ENCODE measurements at regions not wholly inside any gene's neighbourhood (a gene's known extent, or its start where the extent isn't known, plus 50 kb on each side); places are given as distances from the start of the nearest gene placed in this dataset.

- TF ChIP-seq ELF1 (IDR thresholded peaks at IDR 0.05; ENCODE audit: borderline replicate concordance, low read depth) (no peak), TCF7L2 (IDR thresholded peaks at IDR 0.05; ENCODE audit: borderline replicate concordance, extremely low read depth, insufficient read depth, insufficient read length) (no peak), RAD21 (IDR thresholded peaks at IDR 0.05; ENCODE audit: low read depth) (no peak)
- TF ChIP-seq, protein P1, sequence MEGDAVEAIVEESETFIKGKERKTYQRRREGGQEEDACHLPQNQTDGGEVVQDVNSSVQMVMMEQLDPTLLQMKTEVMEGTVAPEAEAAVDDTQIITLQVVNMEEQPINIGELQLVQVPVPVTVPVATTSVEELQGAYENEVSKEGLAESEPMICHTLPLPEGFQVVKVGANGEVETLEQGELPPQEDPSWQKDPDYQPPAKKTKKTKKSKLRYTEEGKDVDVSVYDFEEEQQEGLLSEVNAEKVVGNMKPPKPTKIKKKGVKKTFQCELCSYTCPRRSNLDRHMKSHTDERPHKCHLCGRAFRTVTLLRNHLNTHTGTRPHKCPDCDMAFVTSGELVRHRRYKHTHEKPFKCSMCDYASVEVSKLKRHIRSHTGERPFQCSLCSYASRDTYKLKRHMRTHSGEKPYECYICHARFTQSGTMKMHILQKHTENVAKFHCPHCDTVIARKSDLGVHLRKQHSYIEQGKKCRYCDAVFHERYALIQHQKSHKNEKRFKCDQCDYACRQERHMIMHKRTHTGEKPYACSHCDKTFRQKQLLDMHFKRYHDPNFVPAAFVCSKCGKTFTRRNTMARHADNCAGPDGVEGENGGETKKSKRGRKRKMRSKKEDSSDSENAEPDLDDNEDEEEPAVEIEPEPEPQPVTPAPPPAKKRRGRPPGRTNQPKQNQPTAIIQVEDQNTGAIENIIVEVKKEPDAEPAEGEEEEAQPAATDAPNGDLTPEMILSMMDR (IDR thresholded peaks at IDR 0.05 in 2 of 3, conservative IDR thresholded peaks at IDR 0.05 in 1 of 3; ENCODE audit: borderline replicate concordance in 1 of 3, insufficient read depth in 1 of 3, low read depth in 2 of 3, low read length in 2 of 3): no peak
Observed at GRCh38 chr9:120182011-120182410, 398.0 kb downstream of the CDK5RAP2 start.

Data from HCT116 (cell line).